Motor neuron (in vitro differentiated cells): ENCODE measurements at regions not wholly inside any gene's neighbourhood (a gene's known extent, or its start where the extent isn't known, plus 50 kb on each side); places are given as distances from the start of the nearest gene placed in this dataset.

Experiments
- ATAC-seq, 8 experiments: fragments of 200-7000 bp; cut with Tn5 transposase; replicated peaks in 6 of 8; 2 replicates each; pipeline ENCODE4 v1.8.0; 2021; ENCODE audit warnings: mild to moderate bottlenecking in 8 of 8, moderate library complexity in 8 of 8
- H3K27ac ChIP-seq, 2 donors: fragments of 250-450 bp; sonication (Bioruptor Pico); 2 replicates each; pipeline ENCODE4 v1.9.0; 2021; ENCODE audit warnings: antibody characterized with exemption in 2 of 2, mild to moderate bottlenecking in 2 of 2, moderate library complexity in 1 of 2
- H3K4me1 ChIP-seq, 2 donors: fragments of 250-450 bp; sonication (Bioruptor Pico); replicated peaks in 1 of 2; 2 replicates each; pipeline ENCODE4 v1.6.1; 2021; ENCODE audit warnings: antibody characterized with exemption in 2 of 2, mild to moderate bottlenecking in 2 of 2, moderate library complexity in 1 of 2
- H3K4me3 ChIP-seq, 5 donors: fragments of 250-450 bp; sonication (Bioruptor Pico); 2 replicates each; pipeline ENCODE4 v1.9.0; 2021; ENCODE audit warnings: antibody characterized with exemption in 5 of 5, mild to moderate bottlenecking in 5 of 5, moderate library complexity in 4 of 5
- WGBS, 10 experiments: fragments of 450-650 bp; shearing (Covaris generic); methylation state at CpG; one replicate each; pipeline ENCODE4 v1.0.0; 2022; 5-methylcytosine and 5-hydroxymethylcytosine counted together
- in situ Hi-C, 9 experiments: fragments of 400-800 bp; cut with MboI; loops; one replicate each; pipeline ENCODE4 v1.15.0; 2021; ENCODE audit warnings: low sequenced_read_pairs in 9 of 9, low pct_unique_long_range_greater_than_20kb in 2 of 9; ENCODE audit not compliant: unreplicated experiment in 9 of 9

- ATAC-seq = no peak
Measured at GRCh38 chr10:44016589-44017482, 368.1 kb downstream of the CXCL12 start.

GRCh38 chr10:44015702-44016500 is 367.2 kb upstream of the ZNF32 start:
- no peak overlapping the region for H3K27ac ChIP-seq
- in situ Hi-C loops = no loop called here
- 27 to 100% (median 70%) methylated on average over 2 to 4 of the region's 7 CpGs; no CpG with 5 or more reads in 1 of the 10 experiments for WGBS, 10 experiments
- peak in 4 of 8 experiments; percentile 22 to 55 (median 36) for ATAC-seq
- H3K4me3 ChIP-seq = no peak overlapping the region
- H3K4me1 ChIP-seq = peaks cover 8 to 25% of the 10 kb centered on the region in 2 donors

More at GRCh38 chr10:44016589-44017482, 368.1 kb downstream of the CXCL12 start:
- Histone ChIP-seq H3K4me1 (peaks cover 2 to 16% of the 10 kb centered on the region in 2 donors), H3K27ac (no peak overlapping the region), H3K4me3 (no peak overlapping the region)
- 13 to 89% (median 61%) methylated on average over 1 to 5 of the region's 5 CpGs; no CpG with 5 or more reads in 2 of the 10 experiments for WGBS, 10 experiments
- in situ Hi-C loops = no loop called here

GRCh38 chr10:44014644-44015250 is 366.1 kb upstream of the ZNF32 start:
- in situ Hi-C loops = no loop called here
- Histone ChIP-seq H3K4me1 (peaks cover 8 to 37% of the 10 kb centered on the region in 2 donors), H3K27ac (no peak overlapping the region), H3K4me3 (no peak overlapping the region)
- 80 to 100% (median 86%) methylated on average over 1 to 6 of the region's 16 CpGs; no CpG with 5 or more reads in 4 of the 10 experiments for WGBS, 10 experiments
- ATAC-seq = no peak

- H3K4me3 ChIP-seq = no peak overlapping the region
- in situ Hi-C loops = no loop called here
- no peak overlapping the region for H3K27ac ChIP-seq
- 17 to 100% methylated on average over 1 of the region's 1 CpG; no CpG with 5 or more reads in 8 of the 10 experiments for WGBS, 10 experiments
- H3K4me1 ChIP-seq = peaks cover 8 to 44% of the 10 kb centered on the region in 2 donors
- no peak for ATAC-seq
Measured at GRCh38 chr10:44013981-44014380, 365.3 kb upstream of the ZNF32 start.

- 0 to 94% (median 47%) methylated on average over 1 to 3 of the region's 3 CpGs; no CpG with 5 or more reads in 4 of the 10 experiments for WGBS, 10 experiments
- H3K4me1 ChIP-seq = peaks cover 8 to 45% of the 10 kb centered on the region in 2 donors
- H3K27ac ChIP-seq = no peak overlapping the region
- in situ Hi-C loops = no loop called here
- ATAC-seq = no peak
- H3K4me3 ChIP-seq = no peak overlapping the region
Measured at GRCh38 chr10:44012921-44013320, 364.2 kb upstream of the ZNF32 start.

- peak in 5 of 8 experiments; percentile 75 to 93 (median 82) for ATAC-seq
- peaks cover 8 to 45% of the 10 kb centered on the region in 2 donors for H3K4me1 ChIP-seq
- H3K4me3 ChIP-seq = no peak overlapping the region
- 23 to 100% (median 62%) methylated on average over 1 to 3 of the region's 5 CpGs; no CpG with 5 or more reads in 4 of the 10 experiments for WGBS, 10 experiments
- in situ Hi-C loops = no loop called here
- no peak overlapping the region for H3K27ac ChIP-seq
Measured at GRCh38 chr10:44011603-44011981, 362.9 kb upstream of the ZNF32 start.

GRCh38 chr10:44010873-44011602 is 362.4 kb upstream of the ZNF32 start:
- no peak overlapping the region for H3K4me3 ChIP-seq
- peak in 1 of 8 experiments; percentile 3 for ATAC-seq
- H3K27ac ChIP-seq = no peak overlapping the region
- 40 to 100% (median 85%) methylated on average over 1 to 2 of the region's 2 CpGs; no CpG with 5 or more reads in 3 of the 10 experiments for WGBS, 10 experiments
- H3K4me1 ChIP-seq = peaks cover 8 to 45% of the 10 kb centered on the region in 2 donors
- in situ Hi-C loops = no loop called here

- H3K27ac ChIP-seq = no peak overlapping the region
- ATAC-seq = no peak
- WGBS, 10 experiments = 17 to 100% (median 82%) methylated on average over 1 to 8 of the region's 8 CpGs
- in situ Hi-C loops = no loop called here
- H3K4me1 ChIP-seq = peaks cover 8 to 35% of the 10 kb centered on the region in 2 donors
- H3K4me3 ChIP-seq = no peak overlapping the region
Measured at GRCh38 chr10:44009891-44010632, 361.4 kb upstream of the ZNF32 start.

- H3K4me1 ChIP-seq = peaks cover 8 to 35% of the 10 kb centered on the region in 2 donors
- H3K4me3 ChIP-seq = no peak overlapping the region
- in situ Hi-C loops = no loop called here
- H3K27ac ChIP-seq = no peak overlapping the region
- no peak for ATAC-seq
- 41 to 90% (median 65%) methylated on average over 2 to 10 of the region's 11 CpGs; no CpG with 5 or more reads in 2 of the 10 experiments for WGBS, 10 experiments
Measured at GRCh38 chr10:44008917-44009709, 360.4 kb upstream of the ZNF32 start.

GRCh38 chr10:44008270-44008916 is 359.7 kb upstream of the ZNF32 start:
- ATAC-seq = peak in 1 of 8 experiments; percentile 40
- in situ Hi-C loops = no loop called here
- peaks cover 8 to 35% of the 10 kb centered on the region in 2 donors for H3K4me1 ChIP-seq
- WGBS, 10 experiments = 26 to 100% (median 70%) methylated on average over 2 to 7 of the region's 10 CpGs
- H3K4me3 ChIP-seq = no peak overlapping the region
- no peak overlapping the region for H3K27ac ChIP-seq

- Histone ChIP-seq H3K4me1 (peaks cover 5 to 29% of the 10 kb centered on the region in 2 donors), H3K27ac (no peak overlapping the region), H3K4me3 (no peak overlapping the region)
- WGBS, 10 experiments = 86 to 100% (median 100%) methylated on average over 1 of the region's 1 CpG; no CpG with 5 or more reads in 5 of the 10 experiments
- no peak for ATAC-seq
- in situ Hi-C loops = no loop called here
Measured at GRCh38 chr10:44006771-44007170, 358.1 kb upstream of the ZNF32 start.
